ENCODE measurements at regions not wholly inside any gene's neighbourhood (a gene's known extent, or its start where the extent isn't known, plus 50 kb on each side); places are given as distances from the start of the nearest gene placed in this dataset.

DNA sequence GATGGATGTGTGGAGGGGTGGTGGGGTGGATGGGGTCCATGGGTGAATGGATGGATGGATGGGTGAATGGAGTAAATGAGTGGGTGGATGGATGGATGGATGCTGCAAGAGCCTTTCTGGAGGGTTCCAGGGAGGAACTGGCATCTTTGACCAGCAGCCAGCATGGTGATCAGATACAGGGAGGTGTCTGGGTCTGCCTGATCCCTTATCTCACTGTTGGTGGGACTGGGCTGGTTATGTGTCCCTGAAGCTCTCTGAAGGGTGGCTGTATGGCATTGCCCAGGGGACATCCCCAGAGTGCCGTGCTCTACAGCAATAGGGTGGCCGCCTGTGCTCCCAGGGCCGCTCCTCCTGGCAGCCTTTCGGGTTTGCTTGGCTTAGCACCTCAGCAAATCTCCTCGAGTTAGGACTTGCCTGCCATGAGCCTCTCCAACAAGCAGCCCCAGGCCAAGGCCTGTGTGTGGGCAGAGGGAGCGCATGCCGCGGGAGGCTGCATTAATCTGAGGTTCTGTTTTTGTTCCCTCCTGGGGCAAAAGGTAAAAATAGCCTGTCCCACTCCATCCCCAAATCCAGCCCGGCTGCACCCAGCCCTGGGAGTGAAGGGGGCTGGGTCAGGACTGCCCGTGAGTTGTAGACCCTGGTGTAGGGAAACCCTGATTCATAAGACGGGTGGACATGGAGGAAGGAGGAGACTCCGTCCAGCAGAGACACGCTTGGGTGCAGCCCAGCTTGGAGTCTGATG, 165.4 kb downstream of the SEC14L1 start:
- no peaks in the 10 kb centered on the region for H3K36me3 Mint-ChIP-seq (ENCODE audit: unreplicated experiment)
- DNase-seq (ENCODE audit: extremely low spot score, unreplicated experiment), result no peak
- no peak for TF ChIP-seq CTCF (IDR thresholded peaks at IDR 0.05)
- H3K4me3 Mint-ChIP-seq (ENCODE audit: unreplicated experiment), result no peak overlapping the region
- no peak overlapping the region for H3K27ac Mint-ChIP-seq (ENCODE audit: unreplicated experiment)
- H3K4me1 Mint-ChIP-seq (ENCODE audit: unreplicated experiment), result peaks cover 67% of the 10 kb centered on the region
- H3K9me3 Mint-ChIP-seq (ENCODE audit: unreplicated experiment), result no peaks in the 10 kb centered on the region
- H3K27me3 Mint-ChIP-seq (ENCODE audit: unreplicated experiment), result no peaks in the 10 kb centered on the region

DNA sequence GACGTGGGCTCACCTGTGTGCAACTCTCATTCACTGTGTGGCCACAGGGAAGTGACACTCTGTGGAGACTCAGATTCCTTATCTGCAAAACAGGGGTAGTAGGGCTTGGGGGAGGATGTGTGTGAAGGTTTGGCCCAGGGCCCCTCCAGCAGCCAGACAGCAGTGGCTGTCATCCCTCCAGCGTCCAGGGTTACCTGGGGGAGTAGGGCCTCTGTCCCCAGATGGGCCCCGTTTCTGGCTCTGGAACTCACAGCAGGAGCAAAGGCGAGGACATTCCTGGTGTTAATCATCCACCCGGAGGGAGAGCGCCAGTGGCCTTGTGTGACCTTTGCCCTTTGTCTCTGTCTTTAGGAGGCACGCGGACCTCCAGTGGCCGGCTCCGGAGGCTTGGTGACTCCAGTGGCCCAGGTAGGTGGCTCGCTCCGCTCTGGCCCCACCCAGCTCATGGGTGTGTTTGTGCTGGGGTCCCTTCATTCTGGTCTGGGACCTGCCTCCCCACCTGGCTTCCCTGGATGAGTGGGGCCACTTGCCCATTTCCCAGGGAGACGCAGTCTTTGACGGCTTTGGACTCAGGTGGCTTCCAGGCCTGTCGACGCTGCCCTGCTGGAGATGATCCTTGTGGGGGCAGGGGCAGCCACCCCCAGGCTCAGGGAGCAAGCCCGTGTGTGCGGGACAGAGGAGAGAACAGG, 166.2 kb downstream of the SEC14L1 start:
- H3K36me3 Mint-ChIP-seq (ENCODE audit: unreplicated experiment), result no peaks in the 10 kb centered on the region
- no peaks in the 10 kb centered on the region for H3K27me3 Mint-ChIP-seq (ENCODE audit: unreplicated experiment)
- no peak overlapping the region for H3K4me3 Mint-ChIP-seq (ENCODE audit: unreplicated experiment)
- no peaks in the 10 kb centered on the region for H3K9me3 Mint-ChIP-seq (ENCODE audit: unreplicated experiment)
- H3K4me1 Mint-ChIP-seq (ENCODE audit: unreplicated experiment), result peaks cover 70% of the 10 kb centered on the region
- no peak for DNase-seq (ENCODE audit: extremely low spot score, unreplicated experiment)
- no peak overlapping the region for H3K27ac Mint-ChIP-seq (ENCODE audit: unreplicated experiment)
- TF ChIP-seq CTCF (IDR thresholded peaks at IDR 0.05), result no peak

- no peaks in the 10 kb centered on the region for H3K36me3 Mint-ChIP-seq (ENCODE audit: unreplicated experiment)
- no peak for DNase-seq (ENCODE audit: extremely low spot score, unreplicated experiment)
- no peaks in the 10 kb centered on the region for H3K9me3 Mint-ChIP-seq (ENCODE audit: unreplicated experiment)
- H3K4me3 Mint-ChIP-seq (ENCODE audit: unreplicated experiment), result no peak overlapping the region
- TF ChIP-seq CTCF (IDR thresholded peaks at IDR 0.05), result no peak
- H3K4me1 Mint-ChIP-seq (ENCODE audit: unreplicated experiment), result peaks cover 73% of the 10 kb centered on the region
- H3K27ac Mint-ChIP-seq (ENCODE audit: unreplicated experiment), result no peak overlapping the region
- no peaks in the 10 kb centered on the region for H3K27me3 Mint-ChIP-seq (ENCODE audit: unreplicated experiment)
Observed at GRCh38 chr17:77307479-77308198, 166.9 kb downstream of the SEC14L1 start.

DNA sequence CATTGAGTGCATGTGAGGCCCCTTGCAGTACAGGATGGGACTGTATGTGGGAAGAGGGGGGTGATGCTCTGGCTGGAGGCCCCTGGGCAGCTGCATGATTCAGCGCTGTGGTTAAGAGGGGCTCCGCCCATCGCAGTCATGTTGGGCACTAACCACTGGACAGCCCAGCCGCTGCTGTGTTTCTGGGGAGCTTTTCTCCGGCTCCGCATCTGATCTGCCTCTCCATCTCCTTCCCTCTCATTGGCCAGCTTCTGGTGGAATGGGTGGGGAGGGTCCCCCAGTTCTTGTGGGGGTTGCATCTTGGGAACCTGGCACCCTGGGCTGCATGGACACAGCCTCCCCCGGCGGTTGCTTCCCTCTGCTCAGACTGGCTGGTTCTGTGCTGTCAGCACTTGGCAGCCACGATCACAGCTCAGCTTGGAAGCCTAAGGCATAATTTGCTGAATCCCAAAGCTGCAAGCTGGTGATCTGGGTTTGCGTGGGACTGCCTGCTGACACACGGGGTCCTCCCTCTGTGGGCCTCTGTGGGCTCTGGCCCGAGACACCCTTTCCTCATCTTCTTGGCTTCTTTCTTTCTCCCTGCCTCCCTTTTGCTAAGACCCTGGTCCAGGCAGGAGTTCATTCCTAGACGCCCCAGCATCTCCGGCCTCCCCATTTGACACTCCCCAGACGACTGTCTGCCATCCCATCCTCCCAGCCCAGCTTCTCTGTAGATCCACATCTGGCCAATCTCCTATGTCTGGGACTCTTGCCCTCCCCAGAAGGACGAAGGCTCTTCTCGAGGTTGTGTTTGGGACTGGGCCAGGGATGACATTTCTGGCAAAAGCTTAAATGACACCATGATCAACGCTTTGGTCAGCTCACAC, 168.3 kb downstream of the SEC14L1 start:
- Mint-ChIP-seq H3K9me3 (ENCODE audit: unreplicated experiment) (no peaks in the 10 kb centered on the region), H3K27ac (ENCODE audit: unreplicated experiment) (peak overlapping the region; percentile 84), H3K4me3 (ENCODE audit: unreplicated experiment) (no peak overlapping the region), H3K4me1 (ENCODE audit: unreplicated experiment) (peaks cover 80% of the 10 kb centered on the region), H3K36me3 (ENCODE audit: unreplicated experiment) (no peaks in the 10 kb centered on the region), H3K27me3 (ENCODE audit: unreplicated experiment) (no peaks in the 10 kb centered on the region)
- TF ChIP-seq CTCF (IDR thresholded peaks at IDR 0.05), result no peak
- DNase-seq (ENCODE audit: extremely low spot score, unreplicated experiment), result no peak

All from osteocyte (in vitro differentiated cells).